ENCODE measurements at regions not wholly inside any gene's neighbourhood (a gene's known extent, or its start where the extent isn't known, plus 50 kb on each side); places are given as distances from the start of the nearest gene placed in this dataset.

- TF ChIP-seq EZH2 (IDR thresholded peaks at IDR 0.05; ENCODE audit: insufficient read depth, poor library complexity, severe bottlenecking) (no peak), EZH2phosphoT487 (IDR thresholded peaks at IDR 0.05; ENCODE audit: insufficient read depth, low read depth) (no peak)
These were observed 281.3 kb upstream of the IGFBP3 start for GRCh38 chr7:46202379-46202778.

Data from GM23248 (cell line).